A204.1 (cell line): ENCODE measurements at regions not wholly inside any gene's neighbourhood (a gene's known extent, or its start where the extent isn't known, plus 50 kb on each side); places are given as distances from the start of the nearest gene placed in this dataset.

Source experiments
- FAIRE-seq: peaks from 2 replicates; lab custom pipeline; 2012; peaks lifted over from hg19 to GRCh38; lab: Jason Lieb, UNC

- FAIRE-seq: no peak
Observed at GRCh38 chr9:89974582-89974981, 369.8 kb downstream of the GADD45G start.

- FAIRE-seq: no peak
Observed at GRCh38 chr9:89975024-89975423, 370.2 kb downstream of the GADD45G start.

GRCh38 chr9:89975630-89976029 is 370.8 kb downstream of the GADD45G start:
- FAIRE-seq: no peak

GRCh38 chr9:89978185-89978584 is 373.4 kb downstream of the GADD45G start:
- no peak for FAIRE-seq

- no peak for FAIRE-seq
Observed at GRCh38 chr9:89980600-89980999, 375.8 kb downstream of the GADD45G start.

GRCh38 chr9:89982016-89982415 is 377.2 kb downstream of the GADD45G start:
- no peak for FAIRE-seq

- FAIRE-seq: no peak
Observed at GRCh38 chr9:89983411-89983810, 378.6 kb downstream of the GADD45G start.

GRCh38 chr9:89984214-89984613 is 379.4 kb downstream of the GADD45G start:
- no peak for FAIRE-seq

GRCh38 chr9:89985068-89985467 is 380.3 kb downstream of the GADD45G start:
- no peak for FAIRE-seq

GRCh38 chr9:89986190-89986589 is 381.4 kb downstream of the GADD45G start:
- no peak for FAIRE-seq

- FAIRE-seq: no peak
Observed at GRCh38 chr9:89988458-89988857, 383.6 kb downstream of the GADD45G start.

- no peak for FAIRE-seq
Observed at GRCh38 chr9:89991204-89991790, 386.5 kb downstream of the GADD45G start.

GRCh38 chr9:89992326-89993198 is 387.8 kb downstream of the GADD45G start:
- no peak for FAIRE-seq

GRCh38 chr9:89993678-89994630 is 389.1 kb downstream of the GADD45G start:
- no peak for FAIRE-seq

- FAIRE-seq: no peak
Observed at GRCh38 chr9:89994988-89995613, 390.3 kb downstream of the GADD45G start.

GRCh38 chr9:89996116-89996515 is 391.3 kb downstream of the GADD45G start:
- FAIRE-seq: no peak

- FAIRE-seq: no peak
Observed at GRCh38 chr9:89996773-89997172, 392.0 kb downstream of the GADD45G start.

GRCh38 chr9:89998633-89999032 is 393.8 kb downstream of the GADD45G start:
- FAIRE-seq: no peak

- FAIRE-seq: no peak
Observed at GRCh38 chr9:89999176-89999533, 394.3 kb downstream of the GADD45G start.

- FAIRE-seq: no peak
Observed at GRCh38 chr9:89999534-90000370, 394.9 kb downstream of the GADD45G start.

- FAIRE-seq: no peak
Observed at GRCh38 chr9:90000925-90001324, 396.1 kb downstream of the GADD45G start.
